CD8-positive, alpha-beta memory T cell (primary cell): ENCODE measurements at regions not wholly inside any gene's neighbourhood (a gene's known extent, or its start where the extent isn't known, plus 50 kb on each side); places are given as distances from the start of the nearest gene placed in this dataset.

Experiments
- CTCF ChIA-PET: fragments of 350-600 bp; sonication (Branson Sonifier 250); formaldehyde crosslinking; loops from one replicate; lab custom pipeline; 2021; ENCODE audit warnings: antibody characterized with exemption; lab: Charles Lee
- POLR2A ChIA-PET: fragments of 350-600 bp; sonication (Branson Sonifier 250); formaldehyde crosslinking; loops from one replicate; lab custom pipeline; 2021; ENCODE audit warnings: antibody characterized with exemption; lab: Charles Lee
- DNase-seq, 5 donors: peaks; one replicate each; pipeline versions ENCODE4 v3.0.0 to v3.0.0-alpha.2; 2020 to 2022; ENCODE audit warnings: mixed read lengths in 1 of 5
- H3K27ac ChIP-seq: one replicate; pipeline ENCODE4 v1.7.0; 2013; ENCODE audit warnings: low read depth, mild to moderate bottlenecking, low read length, moderate library complexity
- H3K27me3 ChIP-seq: 2 replicates; pipeline ENCODE4 v1.7.0; 2013; ENCODE audit warnings: low read length, mild to moderate bottlenecking; ENCODE audit not compliant: insufficient read depth, poor library complexity, severe bottlenecking
- H3K36me3 ChIP-seq: 2 replicates; pipeline ENCODE4 v1.7.0; 2013; ENCODE audit warnings: mild to moderate bottlenecking, low read length, moderate library complexity; ENCODE audit not compliant: insufficient read depth
- H3K4me1 ChIP-seq: 2 replicates; pipeline ENCODE4 v1.7.0; 2013; ENCODE audit warnings: mild to moderate bottlenecking, low read length, moderate library complexity; ENCODE audit not compliant: insufficient read depth
- H3K4me3 ChIP-seq: 2 replicates; pipeline ENCODE4 v1.7.0; 2013; ENCODE audit warnings: mild to moderate bottlenecking, low read length
- H3K9me3 ChIP-seq: 2 replicates; pipeline ENCODE4 v1.7.0; 2013; ENCODE audit warnings: mild to moderate bottlenecking, low read length
- H3K27ac Mint-ChIP-seq, 8 donors: one replicate each; pipeline ENCODE4 v1.8.0; 2020 to 2021; ENCODE audit warnings: mixed read lengths in 8 of 8, mild to moderate bottlenecking in 6 of 8, inconsistent platforms in 3 of 8, moderate library complexity in 3 of 8
- H3K27me3 Mint-ChIP-seq, 2 donors: one replicate each; pipeline ENCODE4 v1.8.0; 2020 to 2021; ENCODE audit warnings: mixed read lengths in 2 of 2, mild to moderate bottlenecking in 1 of 2, moderate library complexity in 1 of 2
- H3K36me3 Mint-ChIP-seq, 3 donors: one replicate each; pipeline ENCODE4 v1.8.0; 2020 to 2021; ENCODE audit warnings: mixed read lengths in 3 of 3, inconsistent platforms in 1 of 3, mild to moderate bottlenecking in 1 of 3
- H3K4me1 Mint-ChIP-seq, 3 donors: one replicate each; pipeline ENCODE4 v1.8.0; 2020 to 2021; ENCODE audit warnings: mixed read lengths in 3 of 3, inconsistent platforms in 1 of 3, mild to moderate bottlenecking in 1 of 3
- H3K4me3 Mint-ChIP-seq, 7 donors: one replicate each; pipeline ENCODE4 v1.8.0; 2020 to 2021; ENCODE audit warnings: mixed read lengths in 7 of 7, mild to moderate bottlenecking in 6 of 7, moderate library complexity in 4 of 7, inconsistent platforms in 2 of 7
- H3K9me3 Mint-ChIP-seq, 5 donors: one replicate each; pipeline ENCODE4 v1.8.0; 2020 to 2022; ENCODE audit warnings: mixed read lengths in 5 of 5, mild to moderate bottlenecking in 3 of 5, moderate library complexity in 2 of 5, inconsistent platforms in 1 of 5

DNA sequence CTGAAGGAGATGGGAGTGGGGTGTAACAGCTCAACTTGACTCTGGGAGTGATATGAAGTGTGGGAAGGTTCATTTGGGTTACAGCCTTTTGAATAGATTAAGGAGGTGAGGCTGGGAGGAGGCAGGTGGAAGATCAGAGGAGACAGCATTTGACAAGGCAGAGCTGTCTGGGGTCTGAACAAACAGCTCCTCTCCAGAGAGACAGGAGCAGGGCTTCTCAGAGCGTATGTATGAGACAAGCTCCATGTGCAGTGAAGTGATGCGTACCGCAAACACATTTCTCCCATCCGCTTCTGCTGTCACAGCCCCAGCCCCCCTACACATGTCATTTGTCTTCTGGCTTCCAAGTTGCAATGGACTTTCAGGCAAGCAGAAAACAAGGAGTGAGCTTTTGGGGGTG lies 137.1 kb upstream of the E2F8 start:
- ChIA-PET POLR2A (no interaction called here), CTCF (no interaction called here)
- no peak for DNase-seq
- peaks cover 0 to 2% (median 0%) of the 10 kb centered on the region in 5 donors for H3K9me3 Mint-ChIP-seq
- no peaks in the 10 kb centered on the region for H3K4me1 ChIP-seq
- no peak overlapping the region for H3K27ac ChIP-seq
- H3K27ac Mint-ChIP-seq: no peak overlapping the region
- H3K36me3 Mint-ChIP-seq: no peaks in the 10 kb centered on the region
- H3K27me3 ChIP-seq: peaks cover 4% of the 10 kb centered on the region
- no peak overlapping the region for H3K4me3 ChIP-seq
- no peaks in the 10 kb centered on the region for H3K36me3 ChIP-seq
- no peak overlapping the region for H3K4me3 Mint-ChIP-seq
- H3K27me3 Mint-ChIP-seq: peaks cover 20 to 31% of the 10 kb centered on the region in 2 donors
- no peaks in the 10 kb centered on the region for H3K9me3 ChIP-seq
- no peaks in the 10 kb centered on the region for H3K4me1 Mint-ChIP-seq

DNA sequence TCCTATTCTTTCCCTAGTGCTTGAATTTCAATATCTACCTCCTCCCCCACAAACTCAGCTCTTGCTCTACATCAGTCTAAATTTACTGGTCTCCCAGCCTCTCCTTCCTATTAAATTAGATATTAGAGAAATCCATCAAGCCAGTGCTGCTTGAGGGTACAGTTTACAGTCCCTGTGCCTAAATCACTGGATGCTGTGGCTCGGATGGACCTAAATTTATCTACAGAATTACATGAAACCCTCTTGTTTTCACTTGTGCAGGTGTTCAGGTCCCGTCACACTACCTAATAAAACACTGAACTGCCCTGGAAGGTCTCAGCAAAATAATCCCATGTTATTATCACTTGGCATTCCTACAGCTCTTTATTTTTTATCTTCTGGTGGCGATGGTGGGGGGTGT lies 134.7 kb upstream of the E2F8 start:
- H3K36me3 Mint-ChIP-seq: no peaks in the 10 kb centered on the region
- Histone ChIP-seq H3K27ac (no peak overlapping the region), H3K9me3 (no peaks in the 10 kb centered on the region), H3K36me3 (no peaks in the 10 kb centered on the region), H3K4me3 (no peak overlapping the region), H3K27me3 (no peaks in the 10 kb centered on the region), H3K4me1 (no peaks in the 10 kb centered on the region)
- ChIA-PET POLR2A (no interaction called here), CTCF (no interaction called here)
- H3K27me3 Mint-ChIP-seq: peaks cover 13 to 23% of the 10 kb centered on the region in 2 donors
- no peak for DNase-seq
- no peaks in the 10 kb centered on the region for H3K9me3 Mint-ChIP-seq
- H3K27ac Mint-ChIP-seq: no peak overlapping the region
- H3K4me3 Mint-ChIP-seq: no peak overlapping the region
- H3K4me1 Mint-ChIP-seq: no peaks in the 10 kb centered on the region

GRCh38 chr11:19374151-19374569 lies 133.4 kb upstream of the E2F8 start:
- H3K9me3 Mint-ChIP-seq: no peaks in the 10 kb centered on the region
- POLR2A ChIA-PET: no interaction called here

DNA sequence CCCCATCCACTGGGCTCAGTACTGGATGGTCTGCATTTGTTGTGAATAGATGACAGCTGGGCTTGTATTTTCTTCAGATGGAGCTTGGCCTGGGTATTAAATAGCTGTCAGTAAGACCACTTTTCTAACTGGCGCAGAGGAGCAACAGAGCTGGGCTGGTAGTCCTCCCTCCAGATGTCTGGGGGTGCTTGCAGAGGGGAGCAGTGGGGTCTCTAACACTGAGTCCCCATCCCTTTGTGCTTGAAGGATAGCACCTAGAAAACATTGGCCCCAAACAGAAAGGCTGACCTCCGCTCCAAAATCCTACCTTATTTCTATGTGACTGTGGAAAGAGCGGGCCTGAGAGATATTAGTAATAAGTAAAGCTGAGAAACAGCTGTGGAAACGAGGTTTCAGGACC lies 131.6 kb upstream of the E2F8 start:
- H3K9me3 Mint-ChIP-seq: no peaks in the 10 kb centered on the region
- no peaks in the 10 kb centered on the region for H3K36me3 Mint-ChIP-seq
- H3K4me3 Mint-ChIP-seq: no peak overlapping the region
- Histone ChIP-seq H3K36me3 (no peaks in the 10 kb centered on the region), H3K27me3 (no peaks in the 10 kb centered on the region), H3K9me3 (no peaks in the 10 kb centered on the region), H3K4me1 (no peaks in the 10 kb centered on the region), H3K27ac (no peak overlapping the region), H3K4me3 (no peak overlapping the region)
- no peaks in the 10 kb centered on the region for H3K4me1 Mint-ChIP-seq
- peaks cover 6 to 17% of the 10 kb centered on the region in 2 donors for H3K27me3 Mint-ChIP-seq
- POLR2A ChIA-PET: no interaction called here
- H3K27ac Mint-ChIP-seq: no peak overlapping the region
- CTCF ChIA-PET: no interaction called here
- DNase-seq: no peak

More at GRCh38 chr11:19374151-19374569, 133.4 kb upstream of the E2F8 start:
- H3K27ac Mint-ChIP-seq: no peak overlapping the region
- no peak for DNase-seq
- CTCF ChIA-PET: no interaction called here
- Histone ChIP-seq H3K27me3 (no peaks in the 10 kb centered on the region), H3K36me3 (no peaks in the 10 kb centered on the region), H3K4me1 (no peaks in the 10 kb centered on the region), H3K27ac (no peak overlapping the region), H3K9me3 (no peaks in the 10 kb centered on the region), H3K4me3 (no peak overlapping the region)
- H3K4me1 Mint-ChIP-seq: no peaks in the 10 kb centered on the region
- peaks cover 11 to 22% of the 10 kb centered on the region in 2 donors for H3K27me3 Mint-ChIP-seq
- no peak overlapping the region for H3K4me3 Mint-ChIP-seq
- H3K36me3 Mint-ChIP-seq: no peaks in the 10 kb centered on the region

- POLR2A ChIA-PET: no interaction called here
- no peak for DNase-seq
- H3K4me1 ChIP-seq: no peaks in the 10 kb centered on the region
- no peak overlapping the region for H3K4me3 ChIP-seq
- Mint-ChIP-seq H3K4me1 (no peaks in the 10 kb centered on the region), H3K27me3 (peaks cover 0 to 12% of the 10 kb centered on the region in 2 donors), H3K27ac (no peak overlapping the region), H3K4me3 (no peak overlapping the region), H3K9me3 (no peaks in the 10 kb centered on the region), H3K36me3 (no peaks in the 10 kb centered on the region)
- no peaks in the 10 kb centered on the region for H3K9me3 ChIP-seq
- no peaks in the 10 kb centered on the region for H3K27me3 ChIP-seq
- CTCF ChIA-PET: no interaction called here
- H3K27ac ChIP-seq: no peak overlapping the region
- no peaks in the 10 kb centered on the region for H3K36me3 ChIP-seq
Measured at GRCh38 chr11:19370100-19370861, 129.5 kb upstream of the E2F8 start.

GRCh38 chr11:19368726-19369375 lies 128.1 kb upstream of the E2F8 start:
- no peak overlapping the region for H3K27ac Mint-ChIP-seq
- H3K36me3 ChIP-seq: no peaks in the 10 kb centered on the region
- POLR2A ChIA-PET: no interaction called here

GRCh38 chr11:19366992-19367709 lies 126.4 kb upstream of the E2F8 start:
- CTCF ChIA-PET: interaction anchor here (1.4 kb wide), 1 partner anchor 108 kb away, joined by 3 read pairs; no protein-coding TSS in a partner anchor
- DNase-seq: no peak
- no peaks in the 10 kb centered on the region for H3K9me3 Mint-ChIP-seq
- POLR2A ChIA-PET: no interaction called here
- no peak overlapping the region for H3K4me3 Mint-ChIP-seq
- no peaks in the 10 kb centered on the region for H3K4me1 Mint-ChIP-seq
- Histone ChIP-seq H3K27ac (no peak overlapping the region), H3K36me3 (no peaks in the 10 kb centered on the region), H3K4me3 (no peak overlapping the region), H3K9me3 (no peaks in the 10 kb centered on the region), H3K27me3 (no peaks in the 10 kb centered on the region), H3K4me1 (no peaks in the 10 kb centered on the region)
- H3K36me3 Mint-ChIP-seq: no peaks in the 10 kb centered on the region
- H3K27ac Mint-ChIP-seq: no peak overlapping the region
- peaks cover 11 to 13% of the 10 kb centered on the region in 2 donors for H3K27me3 Mint-ChIP-seq

More at GRCh38 chr11:19368726-19369375, 128.1 kb upstream of the E2F8 start:
- DNase-seq: no peak
- Mint-ChIP-seq H3K4me1 (no peaks in the 10 kb centered on the region), H3K36me3 (no peaks in the 10 kb centered on the region), H3K9me3 (no peaks in the 10 kb centered on the region), H3K27me3 (peaks cover 7 to 13% of the 10 kb centered on the region in 2 donors), H3K4me3 (no peak overlapping the region)
- no peaks in the 10 kb centered on the region for H3K4me1 ChIP-seq
- no peak overlapping the region for H3K27ac ChIP-seq
- H3K27me3 ChIP-seq: no peaks in the 10 kb centered on the region
- H3K4me3 ChIP-seq: no peak overlapping the region
- CTCF ChIA-PET: no interaction called here
- no peaks in the 10 kb centered on the region for H3K9me3 ChIP-seq
